ENCODE measurements at regions not wholly inside any gene's neighbourhood (a gene's known extent, or its start where the extent isn't known, plus 50 kb on each side); places are given as distances from the start of the nearest gene placed in this dataset.

GRCh38 chr1:5485436-5485835 lies 506.8 kb downstream of the NPHP4 start:
- TF ChIP-seq, protein P1, sequence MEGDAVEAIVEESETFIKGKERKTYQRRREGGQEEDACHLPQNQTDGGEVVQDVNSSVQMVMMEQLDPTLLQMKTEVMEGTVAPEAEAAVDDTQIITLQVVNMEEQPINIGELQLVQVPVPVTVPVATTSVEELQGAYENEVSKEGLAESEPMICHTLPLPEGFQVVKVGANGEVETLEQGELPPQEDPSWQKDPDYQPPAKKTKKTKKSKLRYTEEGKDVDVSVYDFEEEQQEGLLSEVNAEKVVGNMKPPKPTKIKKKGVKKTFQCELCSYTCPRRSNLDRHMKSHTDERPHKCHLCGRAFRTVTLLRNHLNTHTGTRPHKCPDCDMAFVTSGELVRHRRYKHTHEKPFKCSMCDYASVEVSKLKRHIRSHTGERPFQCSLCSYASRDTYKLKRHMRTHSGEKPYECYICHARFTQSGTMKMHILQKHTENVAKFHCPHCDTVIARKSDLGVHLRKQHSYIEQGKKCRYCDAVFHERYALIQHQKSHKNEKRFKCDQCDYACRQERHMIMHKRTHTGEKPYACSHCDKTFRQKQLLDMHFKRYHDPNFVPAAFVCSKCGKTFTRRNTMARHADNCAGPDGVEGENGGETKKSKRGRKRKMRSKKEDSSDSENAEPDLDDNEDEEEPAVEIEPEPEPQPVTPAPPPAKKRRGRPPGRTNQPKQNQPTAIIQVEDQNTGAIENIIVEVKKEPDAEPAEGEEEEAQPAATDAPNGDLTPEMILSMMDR (IDR thresholded peaks at IDR 0.05): no peak
- TF ChIP-seq POLR2A (IDR thresholded peaks at IDR 0.05): no peak

Data from right lobe of liver (tissue), 4 donors.